SK-N-SH (cell line): ENCODE measurements at regions not wholly inside any gene's neighbourhood (a gene's known extent, or its start where the extent isn't known, plus 50 kb on each side); places are given as distances from the start of the nearest gene placed in this dataset.

ENCODE experiments used
- CTCF ChIA-PET: fragments of 300-600, 350-600 bp; formaldehyde crosslinking; extraction: SDS; loops from one replicate; lab custom pipeline; 2021; lab: Yijun Ruan, JAX
- POLR2A ChIA-PET: fragments of 350-600 bp; sonication (Branson Sonifier 250); formaldehyde crosslinking; extraction: SDS; loops from one replicate; lab custom pipeline; 2020; ENCODE audit warnings: antibody characterized with exemption, inconsistent platforms; lab: Yijun Ruan, JAX
- DNase-seq: peaks from one replicate; pipeline ENCODE4 v3.0.0; 2012
- H2AFZ ChIP-seq: fragments of 200-600 bp; sonication (generic); 2 replicates; pipeline ENCODE4 v1.8.1; 2016; ENCODE audit warnings: antibody characterized with exemption, mild to moderate bottlenecking, low read depth
- H3F3A ChIP-seq: fragments of 200-600 bp; sonication (generic); replicated peaks from 2 replicates; pipeline ENCODE3; 2016; ENCODE audit warnings: antibody characterized with exemption, mild to moderate bottlenecking; ENCODE audit not compliant: insufficient read depth
- H3K27ac ChIP-seq, 2 experiments: fragments of 200-500 bp in 1 of 2; fragments of 200-600 bp in 1 of 2; sonication (Bioruptor generic) in 1 of 2; sonication (generic), shearing (Covaris generic) in 1 of 2; 2 replicates each; pipeline versions ENCODE4 v1.5.1 to v1.6.1; 2014 to 2016; ENCODE audit warnings: low read depth in 2 of 2, inconsistent platforms in 1 of 2, low read length in 1 of 2, mild to moderate bottlenecking in 1 of 2, mixed read lengths in 1 of 2
- H3K27me3 ChIP-seq: fragments of 200-600 bp; sonication (generic), shearing (Covaris generic); 2 replicates; pipeline ENCODE4 v1.6.1; 2016; ENCODE audit warnings: mixed run types; ENCODE audit not compliant: insufficient read depth
- H3K36me3 ChIP-seq, 2 experiments: fragments of 200-500 bp in 1 of 2; fragments of 200-600 bp in 1 of 2; sonication (Bioruptor generic) in 1 of 2; sonication (generic) in 1 of 2; replicated peaks in 1 of 2; 2 replicates each; pipeline versions ENCODE3 to v1.5.1; 2014 to 2016; ENCODE audit warnings: low read length in 1 of 2, mild to moderate bottlenecking in 1 of 2; ENCODE audit not compliant: insufficient read depth in 2 of 2, control insufficient read depth in 1 of 2
- H3K4me1 ChIP-seq, 2 experiments: fragments of 200-500 bp in 1 of 2; fragments of 200-600 bp in 1 of 2; sonication (Bioruptor generic) in 1 of 2; sonication (generic), shearing (Covaris generic) in 1 of 2; 2 replicates each; pipeline versions ENCODE4 v1.5.1 to v1.6.1; 2014 to 2016; ENCODE audit warnings: low read depth in 1 of 2, low read length in 1 of 2, mixed run types in 1 of 2; ENCODE audit not compliant: insufficient read depth in 2 of 2, control insufficient read depth in 1 of 2
- H3K4me2 ChIP-seq: fragments of 200-600 bp; sonication (generic), shearing (Covaris generic); 2 replicates; pipeline ENCODE4 v1.6.1; 2017; ENCODE audit warnings: mixed run types
- H3K4me3 ChIP-seq, 2 experiments: fragments of 200-500 bp in 1 of 2; fragments of 200-600 bp in 1 of 2; sonication (Bioruptor generic) in 1 of 2; sonication (generic), shearing (Covaris generic) in 1 of 2; 2 replicates each; pipeline versions ENCODE4 v1.5.1 to v1.8.1; 2014 to 2016; ENCODE audit warnings: low read depth in 2 of 2, inconsistent platforms in 1 of 2, low read length in 1 of 2, mild to moderate bottlenecking in 1 of 2, mixed read lengths in 1 of 2, moderate library complexity in 1 of 2
- H3K79me2 ChIP-seq: fragments of 200-600 bp; sonication (generic); 2 replicates; pipeline ENCODE4 v1.8.1; 2017; ENCODE audit warnings: mild to moderate bottlenecking; ENCODE audit not compliant: insufficient read depth
- H3K9ac ChIP-seq: fragments of 200-600 bp; sonication (generic); 2 replicates; pipeline ENCODE4 v1.6.1; 2017; ENCODE audit warnings: mixed run types
- H3K9me2 ChIP-seq: fragments of 200-600 bp; sonication (generic); 2 replicates; pipeline ENCODE4 v1.6.1; 2017; ENCODE audit warnings: mixed run types
- H3K9me3 ChIP-seq: fragments of 200-600 bp; sonication (generic); 2 replicates; pipeline ENCODE4 v1.6.1; 2017; ENCODE audit warnings: mixed run types, mild to moderate bottlenecking, moderate library complexity
- H4K20me1 ChIP-seq: fragments of 200-600 bp; sonication (generic); 2 replicates; pipeline ENCODE4 v1.6.1; 2017; ENCODE audit warnings: mild to moderate bottlenecking, mixed run types; ENCODE audit not compliant: insufficient read depth
- CHD2 ChIP-seq: fragments of 150-350 bp; IDR thresholded peaks from 2 replicates; pipeline ENCODE4 v1.6.1; 2018; ENCODE audit warnings: low read length; ENCODE audit not compliant: partially characterized antibody
- CTCF ChIP-seq: fragments of 200-600 bp; sonication (generic); IDR thresholded peaks from 2 replicates; pipeline ENCODE4 v1.6.1; 2017; ENCODE audit warnings: antibody characterized with exemption, mild to moderate bottlenecking, moderate library complexity
- EP300 ChIP-seq, 2 experiments: IDR thresholded peaks; 2 replicates each; pipeline versions ENCODE4 v1.4.0 to v1.6.1; 2012; ENCODE audit warnings: borderline replicate concordance in 1 of 2, low read depth in 1 of 2, low read length in 1 of 2
- FOSL2 ChIP-seq: IDR thresholded peaks from 2 replicates; pipeline ENCODE4 v1.4.0; 2012; ENCODE audit warnings: low read depth, mild to moderate bottlenecking, moderate library complexity, borderline replicate concordance
- GABPA ChIP-seq: IDR thresholded peaks from 2 replicates; pipeline ENCODE4 v1.4.0; 2012; ENCODE audit warnings: low read depth, mild to moderate bottlenecking
- JUND ChIP-seq: IDR thresholded peaks from 2 replicates; pipeline ENCODE4 v1.4.0; 2012
- MEF2A ChIP-seq: IDR thresholded peaks from 2 replicates; pipeline ENCODE4 v1.4.0; 2012; ENCODE audit warnings: low read depth, borderline replicate concordance
- MXI1 ChIP-seq: IDR thresholded peaks from 2 replicates; pipeline ENCODE4 v1.6.1; 2012; ENCODE audit warnings: mild to moderate bottlenecking, low read depth, low read length, improper control_type of control experiment
- PBX3 ChIP-seq: IDR thresholded peaks from 2 replicates; pipeline ENCODE4; 2012
- RAD21 ChIP-seq: IDR thresholded peaks from 2 replicates; pipeline ENCODE4 v1.6.1; 2012; ENCODE audit warnings: mild to moderate bottlenecking, low read length
- RCOR1 ChIP-seq: fragments of 150-350 bp; IDR thresholded peaks from 2 replicates; pipeline ENCODE4 v1.6.1; 2017; ENCODE audit warnings: antibody characterized with exemption, low read length
- REST ChIP-seq: IDR thresholded peaks from 2 replicates; pipeline ENCODE4 v1.6.1; 2012; ENCODE audit warnings: mild to moderate bottlenecking, low read depth, low read length, moderate library complexity
- SIN3A ChIP-seq: IDR thresholded peaks from 2 replicates; pipeline ENCODE4 v1.6.1; 2012; ENCODE audit warnings: low read depth, mild to moderate bottlenecking, low read length, moderate library complexity, borderline replicate concordance
- TAF1 ChIP-seq: IDR thresholded peaks from 2 replicates; pipeline ENCODE4 v1.6.1; 2012; ENCODE audit warnings: low read depth, mild to moderate bottlenecking, low read length, moderate library complexity, borderline replicate concordance
- TCF12 ChIP-seq: IDR thresholded peaks from 2 replicates; pipeline ENCODE4 v1.4.0; 2012
- YY1 ChIP-seq: IDR thresholded peaks from 2 replicates; pipeline ENCODE4 v1.4.0; 2012; ENCODE audit warnings: low read depth, mild to moderate bottlenecking
- WGBS: methylation state at CpG from one replicate; pipeline ENCODE4 v1.1.6; 2017; ENCODE audit warnings: low lambda C conversion rate; 5-methylcytosine and 5-hydroxymethylcytosine counted together

GRCh38 chr12:46950094-46950493 is 124.3 kb upstream of the SLC38A4 start:
- H4K20me1 ChIP-seq = no peaks in the 10 kb centered on the region
- no peak overlapping the region; the same call in 1 of the 2 replicates for H2AFZ ChIP-seq
- TF ChIP-seq TCF12 (peak; percentile 48), PBX3 (peak; percentile 41), JUND (0 out of 2 replicates have a peak, but pooled peaks have one; percentile 8), EP300 (IDR thresholded peaks at IDR 0.05; ENCODE audit: borderline replicate concordance in 1 of 2, low read depth in 1 of 2, low read length in 1 of 2) (0 out of 4 replicates have a peak, but pooled peaks of 1 of the 2 experiments have one; percentile 24), CHD2 (no peak)
- H3K36me3 ChIP-seq = no peaks in the 10 kb centered on the region
- no peak overlapping the region for H3K4me3 ChIP-seq
- H3K9ac ChIP-seq = no peak overlapping the region
- H3K9me2 ChIP-seq = no peaks in the 10 kb centered on the region
- ChIA-PET POLR2A (no interaction called here), CTCF (no interaction called here)
- 59% methylated on average over 3 of the region's 3 CpGs for WGBS
- peaks cover 22% of the 10 kb centered on the region for H3F3A ChIP-seq
- H3K27ac ChIP-seq = no peak overlapping the region; a peak in 1 of 4 replicates
- no peaks in the 10 kb centered on the region for H3K27me3 ChIP-seq
- H3K9me3 ChIP-seq = no peaks in the 10 kb centered on the region
- H3K4me1 ChIP-seq = peaks cover 0 to 9% of the 10 kb centered on the region in 2 experiments; a peak in 1 of 4 replicates
- no peak overlapping the region for H3K4me2 ChIP-seq
- DNase-seq = no peak
- H3K79me2 ChIP-seq = no peaks in the 10 kb centered on the region

GRCh38 chr12:46952880-46953483 is 126.4 kb upstream of the PCED1B start:
- Histone ChIP-seq H2AFZ (no peak overlapping the region), H3K9ac (no peak overlapping the region), H4K20me1 (no peaks in the 10 kb centered on the region), H3K4me1 (peaks cover 0 to 9% of the 10 kb centered on the region in 2 experiments; a peak in 1 of 4 replicates), H3K27me3 (no peaks in the 10 kb centered on the region), H3K9me3 (no peaks in the 10 kb centered on the region), H3K27ac (no peak overlapping the region), H3K79me2 (no peaks in the 10 kb centered on the region), H3K4me3 (no peak overlapping the region), H3K36me3 (no peaks in the 10 kb centered on the region), H3K4me2 (no peak overlapping the region), H3K9me2 (no peaks in the 10 kb centered on the region), H3F3A (peaks cover 5% of the 10 kb centered on the region)
- WGBS = 16% methylated on average over 1 of the region's 1 CpG
- DNase-seq = no peak
- POLR2A ChIA-PET = no interaction called here
- TF ChIP-seq MEF2A (no peak), SIN3A (no peak), YY1 (no peak), CTCF (no peak), JUND (peak; percentile 26), GABPA (no peak), FOSL2 (peak; percentile 27; the same call in 1 of the 2 replicates), EP300 (IDR thresholded peaks at IDR 0.05; ENCODE audit: borderline replicate concordance in 1 of 2, low read depth in 1 of 2, low read length in 1 of 2) (peak in 1 of 2 experiments; percentile 40; a peak in 1 of 4 replicates), TCF12 (0 out of 2 replicates have a peak, but pooled peaks have one; percentile 18), TAF1 (no peak), RAD21 (no peak), RCOR1 (no peak), MXI1 (no peak), REST (no peak)
- CTCF ChIA-PET = interaction anchor here (1.0 kb wide), 1 partner anchor 14 kb away, joined by 3 read pairs; no protein-coding TSS in a partner anchor
